Posterior vena cava (tissue), 2 donors: ENCODE measurements at regions not wholly inside any gene's neighbourhood (a gene's known extent, or its start where the extent isn't known, plus 50 kb on each side); places are given as distances from the start of the nearest gene placed in this dataset.

Source experiments
- DNase-seq: peaks from one replicate; pipeline ENCODE4 v3.0.0-alpha.2; 2020; ENCODE audit warnings: low spot score
- intact Hi-C, 2 donors: fragments of 100-400 bp; cut with DNase I; formaldehyde crosslinking; loops; one replicate each; pipeline versions ENCODE4 v1.14.1 to v1.14.2; 2022 to 2023
- donor health status: DM: yes; HTN: yes; CAD: no.
- donor health status: DM: yes; HTN: yes; CAD: no.

- intact Hi-C loops = no loop called here
- no peak for DNase-seq
Measured at GRCh38 chr3:106190296-106190695, 321.5 kb upstream of the CBLB start.

- intact Hi-C loops = no loop called here
- DNase-seq = no peak
Measured at GRCh38 chr3:106191211-106191610, 322.4 kb upstream of the CBLB start.

- intact Hi-C loops = no loop called here
- no peak for DNase-seq
Measured at GRCh38 chr3:106191913-106192312, 323.1 kb upstream of the CBLB start.

GRCh38 chr3:106193876-106194275, 325.1 kb upstream of the CBLB start:
- no peak for DNase-seq
- intact Hi-C loops = no loop called here

DNA sequence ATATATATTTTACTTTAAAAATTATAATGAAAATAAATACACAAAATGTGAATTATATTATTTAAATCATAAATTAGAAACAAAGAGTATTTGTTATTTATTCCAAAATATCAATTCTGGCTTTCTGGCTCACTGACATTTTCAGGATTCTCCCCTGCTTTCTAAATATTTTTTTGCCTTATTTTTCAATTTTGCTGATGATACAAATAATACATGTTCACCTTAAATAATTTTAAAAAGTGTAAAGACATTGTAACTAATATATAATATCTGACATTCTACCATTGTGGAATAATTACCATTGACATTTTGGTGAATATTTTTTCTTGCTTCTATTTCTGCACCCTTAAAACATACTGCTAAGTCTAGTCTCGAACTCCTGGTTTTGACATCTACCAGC, 325.9 kb upstream of the CBLB start:
- no peak for DNase-seq
- intact Hi-C loops = no loop called here

DNA sequence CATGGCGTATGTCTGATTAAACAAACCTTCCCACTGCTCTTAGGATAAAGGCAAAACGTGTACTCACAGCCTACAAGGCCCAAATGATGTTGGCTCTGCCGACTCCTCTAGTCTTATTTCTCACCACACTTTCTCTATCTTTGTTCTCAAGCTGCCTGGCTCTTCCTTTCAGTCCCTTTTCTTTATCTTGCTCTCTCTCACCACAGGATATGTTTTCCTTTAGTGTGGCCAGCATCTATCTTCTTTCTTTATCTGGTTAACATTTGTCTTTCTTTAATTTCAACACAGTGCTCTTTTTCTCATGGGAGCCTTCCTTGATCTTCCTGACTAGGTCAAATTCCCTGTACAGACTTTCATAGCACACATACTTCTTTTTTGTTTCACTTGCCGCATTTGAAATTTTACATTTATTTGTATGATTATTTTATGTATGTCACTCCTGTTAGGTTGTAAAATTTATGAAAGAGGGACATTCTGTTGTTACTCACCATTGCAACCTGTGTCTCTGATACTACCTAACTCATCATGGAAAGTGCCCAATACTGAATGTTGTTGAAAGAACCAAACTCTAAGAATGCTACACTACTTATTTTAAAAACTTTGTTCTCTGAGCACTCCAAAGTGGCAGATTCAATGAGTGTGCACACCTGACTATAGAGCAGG, 328.9 kb upstream of the CBLB start:
- no peak for DNase-seq
- intact Hi-C loops = no loop called here

DNA sequence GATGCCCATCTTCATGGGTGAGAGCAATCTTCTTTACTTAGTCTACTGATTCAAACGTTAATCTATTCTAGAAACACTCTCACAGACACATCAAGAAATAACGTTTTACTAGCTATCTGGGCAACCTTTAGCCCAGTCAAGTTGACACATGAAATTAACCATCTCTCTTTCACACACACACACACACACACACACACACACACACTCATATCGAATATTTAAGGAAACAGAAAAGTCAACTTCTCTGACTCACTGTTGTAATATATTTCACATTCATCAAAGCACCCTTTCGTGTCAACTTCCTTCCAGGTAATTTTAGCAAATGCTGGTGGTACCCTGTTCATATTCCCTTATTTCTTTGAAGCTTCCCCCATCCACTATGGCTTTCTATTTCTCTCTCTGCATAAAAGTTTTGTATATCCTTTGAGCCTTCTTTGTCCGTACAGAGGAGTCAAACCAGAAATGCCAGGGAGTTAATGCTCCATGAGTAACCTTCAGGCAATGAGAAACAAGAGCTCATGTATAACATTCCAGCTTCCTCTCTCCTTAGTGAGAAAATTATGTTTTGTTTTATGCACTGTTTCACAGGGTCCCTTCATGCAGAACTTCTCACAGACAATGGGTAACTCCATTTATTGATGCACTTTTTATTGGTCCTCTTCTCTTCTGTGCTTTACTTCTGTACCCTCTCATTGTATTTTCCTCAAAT, 335.5 kb upstream of the CBLB start:
- DNase-seq = no peak
- intact Hi-C loops = no loop called here

DNA sequence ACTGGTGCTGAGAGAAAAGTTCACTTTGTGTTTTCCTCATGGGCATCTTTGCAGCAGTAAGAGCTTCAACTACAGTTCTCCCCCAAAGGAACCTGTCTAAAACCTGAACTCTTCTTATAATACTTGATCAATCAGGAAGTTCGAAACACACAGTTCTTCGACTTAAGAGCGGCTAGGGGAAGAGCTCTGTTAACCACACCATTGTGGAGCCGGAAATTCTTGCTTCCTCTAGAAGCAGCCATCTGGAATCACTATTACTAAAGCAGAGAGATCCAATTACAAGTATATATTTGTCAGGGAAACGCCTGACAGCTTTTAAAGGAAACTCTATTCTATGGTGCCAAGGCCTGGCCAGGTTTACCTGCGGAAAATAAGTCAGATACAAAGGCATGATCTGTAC, 337.3 kb upstream of the CBLB start:
- intact Hi-C loops = no loop called here
- no peak for DNase-seq

GRCh38 chr3:106206613-106207012, 337.8 kb upstream of the CBLB start:
- intact Hi-C loops = no loop called here

DNA sequence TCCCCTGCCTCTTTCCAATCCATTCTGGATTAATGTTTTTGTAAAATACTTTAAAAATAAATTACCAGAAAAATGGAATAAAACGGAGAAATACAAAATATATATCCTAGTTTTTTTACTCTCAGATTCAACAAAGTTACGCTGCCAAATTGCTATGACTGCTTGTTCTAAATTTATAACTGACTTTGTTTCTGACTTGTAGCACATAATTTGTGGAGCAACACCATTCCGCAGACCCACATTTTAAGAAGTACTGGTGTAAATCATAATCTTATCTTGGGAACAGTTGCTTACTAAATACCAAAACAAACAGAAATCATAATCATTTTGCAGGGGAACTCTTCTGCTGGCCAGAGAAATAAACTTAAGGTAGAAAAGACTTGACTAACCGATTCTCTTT, 339.4 kb upstream of the CBLB start:
- intact Hi-C loops = no loop called here

More at GRCh38 chr3:106206613-106207012, 337.8 kb upstream of the CBLB start:
- no peak for DNase-seq

GRCh38 chr3:106208967-106209366, 340.2 kb upstream of the CBLB start:
- no peak for DNase-seq
- intact Hi-C loops = no loop called here

More for the DNA sequence above, 339.4 kb upstream of the CBLB start:
- DNase-seq = no peak

- DNase-seq = no peak
Measured at GRCh38 chr3:106209482-106209881, 340.7 kb upstream of the CBLB start.

GRCh38 chr3:106210923-106211322, 342.1 kb upstream of the CBLB start:
- no peak for DNase-seq
- intact Hi-C loops = no loop called here

More at GRCh38 chr3:106209482-106209881, 340.7 kb upstream of the CBLB start:
- intact Hi-C loops = no loop called here

GRCh38 chr3:106212665-106213222, 343.9 kb upstream of the CBLB start:
- no peak for DNase-seq
- intact Hi-C loops = no loop called here

DNA sequence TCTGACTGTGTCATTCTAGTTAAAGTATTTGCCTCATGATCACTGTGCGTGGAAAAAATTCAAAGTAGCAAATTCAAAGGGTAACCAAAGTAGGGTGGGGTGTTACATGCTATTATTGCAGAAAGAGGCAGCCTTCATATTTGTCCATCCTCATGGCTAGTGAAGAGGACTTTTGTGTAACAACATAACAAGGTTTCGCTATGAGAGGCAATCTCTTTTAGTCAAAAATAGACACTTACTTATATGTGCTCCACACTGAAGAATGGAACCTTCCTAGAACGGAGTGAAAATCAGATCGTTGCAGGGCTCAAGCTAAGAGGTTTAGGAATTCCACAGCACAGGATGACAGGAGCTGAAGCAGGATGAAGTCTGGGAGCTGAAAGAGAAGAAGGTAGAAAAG, 345.1 kb upstream of the CBLB start:
- intact Hi-C loops = no loop called here
- DNase-seq = no peak

DNA sequence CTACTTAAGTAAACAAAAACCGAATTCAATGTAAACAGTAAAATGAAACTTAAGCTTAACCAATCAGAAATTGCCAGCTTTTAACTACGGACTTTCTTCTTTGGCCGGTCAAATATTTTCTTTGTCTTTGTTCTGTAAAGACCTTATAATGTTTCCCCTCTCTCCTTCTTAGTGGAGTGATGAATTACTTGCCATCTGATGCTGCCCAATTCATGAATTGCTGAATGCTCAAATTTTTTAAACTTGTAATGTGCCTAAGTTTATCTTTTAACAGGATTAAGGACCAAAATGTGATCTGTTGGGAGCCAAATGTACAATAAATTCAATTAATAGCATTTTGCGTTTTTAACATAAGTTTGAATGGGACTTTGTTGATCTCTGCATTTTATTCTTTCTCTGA, 345.8 kb upstream of the CBLB start:
- no peak for DNase-seq
- intact Hi-C loops = no loop called here

DNA sequence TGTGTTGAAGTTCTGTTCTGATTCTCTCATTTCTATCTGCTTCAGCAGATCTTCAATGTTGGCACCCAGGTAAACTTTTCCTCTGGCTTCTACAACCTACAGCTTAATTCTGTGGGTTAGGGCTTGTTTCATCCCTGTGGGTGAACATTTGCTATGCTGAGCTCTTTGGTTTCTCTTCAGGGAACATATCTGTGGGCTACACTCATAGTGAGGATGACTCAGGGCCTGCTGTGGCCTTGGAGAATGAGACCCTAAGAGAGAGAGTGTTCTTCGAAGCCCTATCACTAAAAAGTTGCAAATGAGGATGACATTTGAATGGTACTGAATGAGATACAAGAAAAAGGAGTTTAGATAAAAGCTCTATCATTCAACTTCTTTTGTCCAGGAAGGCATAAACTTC, 346.2 kb upstream of the CBLB start:
- DNase-seq = no peak
- intact Hi-C loops = no loop called here

DNA sequence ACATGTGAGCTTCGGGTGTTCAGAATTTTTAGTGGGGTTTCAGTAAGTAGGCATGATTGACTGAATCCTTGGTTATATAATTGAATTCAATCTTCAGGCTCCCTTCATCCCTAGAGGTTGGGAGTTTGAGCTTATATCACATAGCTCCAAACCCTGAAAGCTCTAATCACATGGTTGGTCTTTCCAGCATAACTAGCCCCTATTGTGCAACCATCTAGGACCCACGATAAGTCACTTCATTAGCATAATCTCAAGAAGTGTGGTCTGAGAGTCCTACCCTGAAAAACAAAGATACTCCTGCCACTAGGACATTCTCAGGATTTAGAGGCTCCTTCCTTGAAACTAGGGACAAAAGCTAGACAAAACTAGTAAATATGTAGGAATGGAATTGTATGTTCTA, 348.9 kb upstream of the CBLB start:
- intact Hi-C loops = no loop called here
- DNase-seq = no peak

GRCh38 chr3:106227068-106227467, 358.3 kb upstream of the CBLB start:
- DNase-seq = no peak
- intact Hi-C loops = no loop called here

DNA sequence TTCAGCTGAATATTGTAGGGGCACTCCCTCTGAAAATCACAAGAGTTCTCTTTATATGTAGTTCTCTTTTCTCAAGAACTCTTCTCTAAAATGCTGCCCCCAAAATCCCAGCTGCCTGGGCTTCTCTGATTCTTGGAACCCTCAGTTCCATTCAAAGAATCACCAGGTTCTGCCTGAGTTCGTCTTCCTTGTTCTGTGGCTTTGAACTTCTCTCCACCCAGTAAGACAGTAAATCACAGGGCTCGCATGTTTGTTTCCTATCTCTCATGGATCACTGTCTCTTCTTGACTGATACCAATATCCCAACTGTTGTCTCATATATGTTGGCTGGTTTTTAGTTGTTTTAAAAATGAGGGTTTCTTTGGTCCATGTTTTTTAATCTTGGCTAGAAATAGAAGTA, 359.5 kb upstream of the CBLB start:
- intact Hi-C loops = no loop called here
- no peak for DNase-seq
